Rectal smooth muscle tissue (tissue), 1 donor: ENCODE measurements at regions not wholly inside any gene's neighbourhood (a gene's known extent, or its start where the extent isn't known, plus 50 kb on each side); places are given as distances from the start of the nearest gene placed in this dataset.
"Not testable (repeated sequence)": the region's sequence is repeated elsewhere in the genome, so short reads cannot be mapped to it uniquely, and the experiment has no call there.

ENCODE experiments used
- H3K27ac ChIP-seq: one replicate; pipeline ENCODE4 v1.7.0; 2013; ENCODE audit warnings: low read depth, low read length, inconsistent platforms
- H3K27me3 ChIP-seq: one replicate; pipeline ENCODE4 v1.7.0; 2013; ENCODE audit warnings: low read length; ENCODE audit not compliant: control insufficient read depth, insufficient read depth
- H3K36me3 ChIP-seq: one replicate; pipeline ENCODE4 v1.7.0; 2013; ENCODE audit warnings: low read length; ENCODE audit not compliant: control insufficient read depth, insufficient read depth
- H3K4me1 ChIP-seq: one replicate; pipeline ENCODE4 v1.7.0; 2013; ENCODE audit warnings: low read length; ENCODE audit not compliant: control insufficient read depth, insufficient read depth
- H3K4me3 ChIP-seq: one replicate; pipeline ENCODE4 v1.7.0; 2013; ENCODE audit warnings: low read length
- H3K9ac ChIP-seq: one replicate; pipeline ENCODE4 v1.7.0; 2013; ENCODE audit warnings: low read length

DNA sequence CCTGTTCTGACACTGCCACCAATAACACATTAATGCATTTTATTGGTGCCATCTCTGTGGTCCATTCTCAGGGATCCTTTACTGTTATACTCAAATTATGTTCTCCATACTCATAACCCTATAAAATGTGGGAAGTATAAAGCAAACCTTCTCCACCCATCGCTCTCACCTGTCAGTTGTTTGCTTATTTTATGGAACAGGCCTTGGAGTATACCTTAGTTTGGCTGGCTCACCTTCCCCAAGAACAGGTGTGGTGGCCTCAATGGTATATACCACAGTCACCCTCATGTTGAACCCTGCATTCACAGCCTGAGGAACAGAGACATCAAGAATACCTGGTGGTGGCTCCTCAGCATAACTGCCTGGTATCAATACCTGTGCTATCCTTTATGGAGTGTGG lies 308.4 kb upstream of the STXBP6 start:
- H3K36me3 ChIP-seq: no peaks in the 10 kb centered on the region
- H3K4me3 ChIP-seq: no peak overlapping the region
- no peak overlapping the region for H3K9ac ChIP-seq
- no peaks in the 10 kb centered on the region for H3K4me1 ChIP-seq
- H3K27me3 ChIP-seq: no peaks in the 10 kb centered on the region
- H3K27ac ChIP-seq: no peak overlapping the region

DNA sequence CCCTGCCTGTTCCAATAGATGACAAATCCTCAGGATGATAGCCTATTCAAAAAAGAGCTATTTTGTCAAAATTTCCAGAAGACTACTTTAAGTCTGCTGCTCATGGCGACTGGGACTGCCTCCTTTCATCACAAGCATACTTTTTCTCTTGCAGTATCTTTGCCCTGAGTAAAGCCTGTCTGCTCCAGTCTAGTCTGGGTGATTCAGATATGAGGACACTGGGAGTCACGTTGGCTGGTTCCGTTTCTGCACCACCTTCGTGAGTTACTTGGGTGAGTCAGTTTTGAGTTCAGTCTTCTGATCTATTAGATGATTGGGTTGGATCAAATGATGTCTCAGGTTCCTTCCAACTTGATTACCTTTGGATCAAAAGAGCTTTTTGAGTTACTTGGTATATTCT lies 301.3 kb upstream of the STXBP6 start:
- no peaks in the 10 kb centered on the region for H3K36me3 ChIP-seq
- no peak overlapping the region for H3K27ac ChIP-seq
- no peaks in the 10 kb centered on the region for H3K4me1 ChIP-seq
- no peaks in the 10 kb centered on the region for H3K27me3 ChIP-seq
- no peak overlapping the region for H3K9ac ChIP-seq
- H3K4me3 ChIP-seq: no peak overlapping the region

DNA sequence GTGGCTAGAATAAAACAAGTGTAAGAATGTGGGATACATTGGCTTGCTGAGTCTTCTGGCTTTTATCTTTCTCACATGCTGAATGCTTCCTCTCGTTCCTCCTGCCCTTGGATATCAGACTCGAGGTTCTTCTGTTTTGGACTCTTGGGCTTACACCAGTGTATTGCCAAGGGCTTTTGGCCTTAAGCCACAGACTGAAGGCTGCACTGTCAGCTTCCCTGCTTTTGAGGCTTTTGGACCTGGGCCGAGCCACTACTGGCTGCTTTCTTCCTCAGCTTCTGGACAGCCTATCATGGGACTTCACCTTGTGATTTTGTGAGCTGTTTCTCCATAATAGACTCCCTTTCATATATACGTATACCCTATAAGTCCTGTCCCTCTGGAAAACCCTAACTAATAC lies 300.9 kb upstream of the STXBP6 start:
- Histone ChIP-seq H3K4me3 (no peak overlapping the region), H3K9ac (no peak overlapping the region), H3K27ac (no peak overlapping the region), H3K27me3 (no peaks in the 10 kb centered on the region), H3K36me3 (no peaks in the 10 kb centered on the region), H3K4me1 (no peaks in the 10 kb centered on the region)

DNA sequence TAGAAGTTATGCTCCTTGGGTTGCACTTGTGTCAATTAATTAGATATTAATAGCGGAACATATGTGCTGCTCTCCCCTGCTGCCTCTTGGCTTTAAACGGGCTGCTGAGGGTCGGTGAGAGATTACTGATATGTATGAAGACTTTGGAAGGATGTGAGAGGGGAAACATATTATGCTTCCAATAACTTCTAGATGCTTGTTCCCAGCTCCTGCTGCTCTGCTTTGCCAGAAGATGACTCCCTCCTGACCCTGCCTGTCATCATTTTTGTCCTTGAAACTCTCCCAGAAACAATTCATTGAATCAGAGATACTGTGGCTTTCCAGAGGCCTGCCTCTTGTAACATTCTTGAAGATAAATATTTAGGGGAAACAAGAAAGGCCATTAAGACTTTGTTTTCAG lies 300.1 kb upstream of the STXBP6 start:
- Histone ChIP-seq H3K4me3 (no peak overlapping the region), H3K27me3 (no peaks in the 10 kb centered on the region), H3K9ac (no peak overlapping the region), H3K36me3 (no peaks in the 10 kb centered on the region), H3K4me1 (no peaks in the 10 kb centered on the region), H3K27ac (no peak overlapping the region)

DNA sequence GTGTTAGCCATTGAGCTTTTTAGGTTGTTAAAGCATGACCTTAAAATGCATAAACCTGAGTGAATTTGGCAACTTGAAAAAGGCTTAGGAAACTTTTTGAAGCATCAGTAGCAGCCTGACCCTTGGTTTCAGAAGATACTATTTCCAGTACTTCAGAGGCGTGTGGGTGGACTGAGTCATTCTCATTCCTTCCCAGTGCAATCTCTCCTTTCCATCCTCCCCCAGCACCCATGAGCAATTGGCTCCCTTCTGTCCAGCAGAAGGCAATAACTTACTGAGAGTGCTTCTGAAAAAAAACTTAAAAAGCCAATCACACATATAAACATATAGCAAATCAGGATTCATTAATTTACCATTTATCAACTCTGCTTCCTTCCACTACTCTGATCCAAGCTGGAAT lies 299.3 kb upstream of the STXBP6 start:
- Histone ChIP-seq H3K36me3 (no peaks in the 10 kb centered on the region), H3K4me1 (no peaks in the 10 kb centered on the region), H3K27me3 (no peaks in the 10 kb centered on the region), H3K9ac (no peak overlapping the region), H3K4me3 (no peak overlapping the region), H3K27ac (no peak overlapping the region)

DNA sequence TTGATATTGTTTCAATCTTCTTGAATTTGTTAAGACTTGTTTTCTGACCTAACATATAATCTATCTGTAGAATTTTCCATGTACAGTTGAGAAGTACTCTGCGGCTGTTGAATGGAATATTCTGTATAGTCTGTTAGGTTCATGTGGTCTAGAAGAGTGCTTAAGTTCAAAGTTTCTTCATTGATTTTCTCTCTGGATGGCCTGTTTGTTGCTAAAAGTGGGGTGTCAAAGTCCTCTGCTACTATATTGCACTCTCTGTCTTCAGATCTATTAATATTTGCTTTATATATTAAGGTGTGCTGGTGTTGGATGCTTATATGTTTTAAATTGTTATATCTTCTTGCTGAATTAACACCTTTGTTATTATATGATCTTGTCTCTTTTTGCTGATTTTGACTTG lies 290.9 kb upstream of the STXBP6 start:
- Histone ChIP-seq H3K27me3 (no peaks in the 10 kb centered on the region), H3K27ac (no peak overlapping the region)

DNA sequence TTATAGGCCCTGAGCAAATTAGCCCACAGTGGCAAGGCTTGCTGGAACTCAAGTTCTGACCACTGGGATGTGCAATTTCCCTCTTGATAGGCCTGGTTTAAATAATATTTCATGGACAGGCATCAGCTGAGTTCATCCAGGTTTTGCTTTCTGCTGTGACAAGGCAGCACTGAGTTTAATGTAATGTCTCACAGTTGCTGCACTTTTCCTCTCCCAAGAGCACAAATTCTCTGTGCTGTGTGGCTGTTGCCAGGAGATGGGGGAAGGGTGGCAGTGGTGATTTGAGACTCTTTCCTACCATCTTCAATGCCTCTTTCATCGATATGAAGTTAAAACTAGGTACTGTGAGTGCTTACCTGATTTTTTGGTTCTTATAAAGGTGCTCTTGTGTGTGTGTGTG lies 272.8 kb upstream of the STXBP6 start:
- Histone ChIP-seq H3K4me3 (no peak overlapping the region), H3K9ac (no peak overlapping the region), H3K36me3 (no peaks in the 10 kb centered on the region), H3K4me1 (no peaks in the 10 kb centered on the region), H3K27me3 (no peaks in the 10 kb centered on the region), H3K27ac (no peak overlapping the region)

More for the DNA sequence above, 290.9 kb upstream of the STXBP6 start:
- H3K4me3 ChIP-seq: no peak overlapping the region
- no peaks in the 10 kb centered on the region for H3K36me3 ChIP-seq
- no peaks in the 10 kb centered on the region for H3K4me1 ChIP-seq
- H3K9ac ChIP-seq: no peak overlapping the region

DNA sequence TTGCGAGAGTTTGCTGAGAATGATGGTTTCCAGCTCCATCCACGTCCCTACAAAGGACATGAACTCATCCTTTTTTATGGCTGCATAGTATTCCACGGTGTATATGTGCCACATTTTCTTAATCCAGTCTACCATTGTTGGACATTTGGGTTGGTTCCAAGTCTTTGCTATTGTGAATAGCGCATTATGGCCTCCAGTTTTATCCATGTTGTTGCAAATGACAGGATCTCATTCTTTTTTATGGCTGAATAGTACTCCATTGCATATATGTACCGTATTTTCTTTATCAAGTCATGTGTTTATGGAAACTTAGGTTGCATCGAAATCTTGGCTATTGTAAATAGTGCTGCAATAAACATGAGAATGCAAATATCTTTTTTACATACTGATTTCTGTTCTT lies 266.1 kb upstream of the STXBP6 start:
- H3K27me3 ChIP-seq, H3K36me3 ChIP-seq, H3K4me1 ChIP-seq, H3K27ac ChIP-seq, H3K9ac ChIP-seq, H3K4me3 ChIP-seq: not testable (repeated sequence)

DNA sequence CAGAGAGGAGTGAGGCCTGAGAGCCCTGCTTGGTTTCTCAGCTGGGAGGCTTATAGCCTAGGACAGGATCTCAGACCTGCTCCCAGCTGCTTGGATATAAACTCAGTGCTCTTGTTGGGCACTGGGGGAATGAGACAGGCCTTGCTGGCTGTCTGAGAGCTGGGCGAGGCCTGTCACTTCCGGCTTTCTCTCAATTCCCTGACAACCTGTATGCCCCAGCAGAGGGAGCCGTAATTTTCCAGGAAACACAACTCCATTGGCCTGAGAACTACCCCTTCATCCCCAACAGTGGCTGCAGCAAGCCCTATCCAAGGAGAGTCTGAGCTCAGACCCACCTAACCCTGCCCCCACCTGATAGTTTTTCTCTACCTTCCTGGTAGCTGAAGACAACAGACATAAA lies 258.3 kb upstream of the STXBP6 start:
- Histone ChIP-seq H3K4me1 (no peaks in the 10 kb centered on the region), H3K27me3 (no peaks in the 10 kb centered on the region), H3K9ac (no peak overlapping the region), H3K4me3 (no peak overlapping the region), H3K27ac (no peak overlapping the region), H3K36me3 (no peaks in the 10 kb centered on the region)

DNA sequence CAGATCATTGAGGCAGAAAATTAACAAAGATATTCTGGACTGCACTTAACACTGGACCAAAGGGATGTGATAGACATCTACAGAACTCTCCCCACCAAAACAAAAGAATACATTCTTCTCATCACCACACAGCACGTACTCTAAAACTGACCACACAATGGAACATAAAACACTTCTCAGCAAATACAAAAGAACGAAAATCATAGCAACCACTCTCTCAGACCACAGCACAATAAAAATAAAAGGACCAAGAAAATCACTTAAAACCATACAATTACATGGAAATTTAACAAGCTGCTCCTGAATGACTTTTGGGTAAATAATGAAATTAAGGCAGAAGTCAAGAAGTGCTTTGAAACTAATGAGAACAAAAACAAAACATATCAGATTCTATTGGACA lies 254.0 kb upstream of the STXBP6 start:
- H3K4me1 ChIP-seq: no peaks in the 10 kb centered on the region
- no peak overlapping the region for H3K4me3 ChIP-seq
- no peaks in the 10 kb centered on the region for H3K36me3 ChIP-seq
- H3K27ac ChIP-seq: no peak overlapping the region
- H3K27me3 ChIP-seq: no peaks in the 10 kb centered on the region
- H3K9ac ChIP-seq: no peak overlapping the region

DNA sequence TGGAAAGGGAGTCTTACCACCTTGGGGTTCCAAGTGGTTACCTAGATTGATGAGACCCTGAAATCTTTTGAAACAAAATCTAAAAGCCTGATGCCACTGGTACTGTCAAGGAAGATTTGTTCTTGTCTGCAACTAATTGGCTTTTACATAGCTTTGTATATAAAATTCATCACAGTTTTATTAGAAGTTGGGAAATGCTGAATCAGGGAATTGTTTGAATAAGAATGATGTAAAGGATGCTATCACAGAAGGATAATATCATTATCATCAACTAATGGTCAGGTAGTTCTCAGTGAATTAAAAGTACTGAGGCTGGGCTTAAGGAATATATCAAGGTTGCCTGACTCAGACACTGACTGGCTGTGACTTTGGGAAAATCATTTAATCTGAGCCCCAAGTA lies 248.3 kb upstream of the STXBP6 start:
- no peaks in the 10 kb centered on the region for H3K4me1 ChIP-seq
- no peak overlapping the region for H3K9ac ChIP-seq
- no peaks in the 10 kb centered on the region for H3K27me3 ChIP-seq
- no peak overlapping the region for H3K27ac ChIP-seq
- no peak overlapping the region for H3K4me3 ChIP-seq
- no peaks in the 10 kb centered on the region for H3K36me3 ChIP-seq

DNA sequence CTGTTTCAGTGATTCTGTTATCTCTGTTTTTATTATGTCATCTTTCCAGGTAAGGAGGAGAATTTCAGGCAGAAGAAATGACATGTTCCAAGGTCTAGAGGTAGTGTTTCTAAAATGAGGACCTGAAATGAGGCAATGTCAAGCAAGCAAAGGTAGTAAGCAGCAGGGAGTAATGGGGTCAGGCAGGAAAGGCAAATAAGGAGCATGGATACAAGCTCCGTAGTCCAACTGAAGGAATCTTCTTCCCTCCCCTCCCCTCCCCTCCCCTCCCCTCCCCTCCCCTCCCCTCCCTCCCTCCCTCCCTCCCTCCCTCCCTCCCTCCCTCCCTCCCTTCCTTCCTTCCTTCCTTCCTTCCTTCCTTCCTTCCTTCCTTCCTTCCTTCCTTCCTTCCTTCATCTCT lies 240.2 kb upstream of the STXBP6 start:
- not testable (repeated sequence) for H3K27ac ChIP-seq, H3K4me1 ChIP-seq, H3K9ac ChIP-seq, H3K36me3 ChIP-seq, H3K4me3 ChIP-seq, H3K27me3 ChIP-seq

DNA sequence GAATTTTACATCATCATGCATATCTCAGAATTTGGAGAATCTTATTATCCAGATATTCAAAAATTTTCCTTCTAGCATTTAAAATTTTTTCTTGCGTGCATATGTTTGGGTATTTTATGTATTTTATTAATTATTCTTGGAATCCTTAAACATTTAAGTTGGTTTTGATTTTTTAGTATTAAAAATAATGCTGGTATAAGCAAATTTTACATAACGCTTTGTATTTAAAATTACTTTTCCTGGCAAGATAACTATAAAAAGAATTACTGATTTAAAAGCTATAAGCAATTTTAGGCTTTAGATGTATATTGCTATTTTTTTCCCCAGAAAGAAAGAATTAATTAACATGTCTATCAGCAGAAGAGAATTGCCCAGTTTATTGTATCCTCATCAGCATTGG lies 224.6 kb upstream of the STXBP6 start:
- H3K4me1 ChIP-seq: no peaks in the 10 kb centered on the region
- no peaks in the 10 kb centered on the region for H3K27me3 ChIP-seq
- no peak overlapping the region for H3K4me3 ChIP-seq
- H3K27ac ChIP-seq: no peak overlapping the region
- no peaks in the 10 kb centered on the region for H3K36me3 ChIP-seq
- no peak overlapping the region for H3K9ac ChIP-seq

DNA sequence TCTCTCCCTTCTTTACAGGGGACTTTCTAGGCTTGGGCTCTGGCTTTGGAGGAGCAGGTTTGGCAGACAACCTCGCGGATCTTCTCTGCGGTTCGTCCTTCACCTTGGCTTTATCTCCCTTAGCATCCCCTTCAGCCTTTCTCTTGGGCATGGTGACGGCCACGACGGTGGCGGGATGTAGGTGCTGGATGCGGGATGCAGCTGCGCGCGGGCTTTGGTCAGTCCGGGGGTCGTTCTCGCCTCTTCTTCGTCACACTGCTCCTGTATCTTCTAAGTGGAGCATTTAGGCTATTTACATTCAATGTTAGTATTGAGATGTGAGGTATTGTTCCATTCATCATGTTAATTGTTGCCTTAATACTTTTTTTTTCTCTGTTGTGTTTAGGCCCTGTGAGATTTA lies 217.2 kb upstream of the STXBP6 start:
- Histone ChIP-seq H3K36me3 (no peaks in the 10 kb centered on the region), H3K4me1 (no peaks in the 10 kb centered on the region), H3K27me3 (no peaks in the 10 kb centered on the region), H3K9ac (no peak overlapping the region), H3K4me3 (no peak overlapping the region), H3K27ac (no peak overlapping the region)
